ENCODE measurements at regions not wholly inside any gene's neighbourhood (a gene's known extent, or its start where the extent isn't known, plus 50 kb on each side); places are given as distances from the start of the nearest gene placed in this dataset.

DNA sequence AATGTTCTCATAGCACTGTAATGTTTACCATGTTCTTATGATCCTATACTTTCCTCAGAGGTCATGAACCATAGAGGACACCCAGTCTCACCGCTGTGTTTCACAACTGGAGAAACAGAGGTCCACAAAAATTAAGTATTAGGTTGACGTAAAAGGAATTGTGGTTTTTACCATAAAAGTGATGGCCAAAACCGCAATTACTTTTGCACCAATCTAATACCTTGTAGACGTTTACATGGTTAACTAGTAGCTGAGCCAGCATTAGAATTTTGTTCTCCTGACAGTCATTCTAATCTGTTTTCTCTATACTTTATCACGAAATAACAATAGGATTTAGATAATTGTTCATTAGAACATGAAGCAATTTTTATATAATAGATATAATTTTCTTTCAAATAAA lies 763.4 kb upstream of the ARGLU1 start:
- DNase-seq (ENCODE audit: low spot score) = no peak

DNA sequence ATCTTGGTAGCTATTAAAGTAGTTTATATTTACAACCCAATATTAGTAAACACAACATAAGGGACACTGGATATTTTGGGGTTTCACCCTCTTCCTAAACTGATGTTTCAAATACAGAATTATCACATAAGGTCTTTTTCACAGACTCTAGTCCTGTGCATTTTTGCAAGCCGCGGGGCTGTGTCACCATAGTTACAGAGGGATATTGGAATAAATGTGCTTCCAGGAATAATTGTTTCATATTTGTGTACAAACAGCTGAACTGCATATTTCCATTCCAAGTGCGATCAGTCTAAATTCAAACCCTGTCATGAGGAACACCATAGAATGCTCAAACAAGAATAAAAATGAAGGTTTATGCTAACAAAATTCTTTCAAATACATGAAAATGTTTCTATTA lies 762.5 kb upstream of the ARGLU1 start:
- no peak for DNase-seq (ENCODE audit: low spot score)

DNA sequence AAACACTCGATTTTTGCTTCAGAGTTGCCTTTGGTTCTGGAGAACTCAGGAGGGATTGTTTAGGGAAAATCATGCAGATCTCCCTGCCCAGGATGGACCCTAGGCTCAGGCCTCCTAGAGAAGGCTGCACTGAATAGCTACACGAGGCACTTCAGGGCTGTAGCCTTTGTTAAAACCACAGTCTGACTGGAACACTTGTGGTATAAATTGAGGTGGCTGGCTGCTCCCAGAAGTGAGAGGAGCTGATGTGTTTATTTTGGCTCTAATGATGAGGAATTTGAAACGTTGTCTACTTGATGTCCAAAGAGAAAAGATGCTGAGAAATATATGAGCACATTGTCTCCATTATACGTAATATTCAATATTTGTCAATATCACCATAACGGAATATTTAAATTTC lies 762.1 kb upstream of the ARGLU1 start:
- DNase-seq (ENCODE audit: low spot score) = no peak

DNA sequence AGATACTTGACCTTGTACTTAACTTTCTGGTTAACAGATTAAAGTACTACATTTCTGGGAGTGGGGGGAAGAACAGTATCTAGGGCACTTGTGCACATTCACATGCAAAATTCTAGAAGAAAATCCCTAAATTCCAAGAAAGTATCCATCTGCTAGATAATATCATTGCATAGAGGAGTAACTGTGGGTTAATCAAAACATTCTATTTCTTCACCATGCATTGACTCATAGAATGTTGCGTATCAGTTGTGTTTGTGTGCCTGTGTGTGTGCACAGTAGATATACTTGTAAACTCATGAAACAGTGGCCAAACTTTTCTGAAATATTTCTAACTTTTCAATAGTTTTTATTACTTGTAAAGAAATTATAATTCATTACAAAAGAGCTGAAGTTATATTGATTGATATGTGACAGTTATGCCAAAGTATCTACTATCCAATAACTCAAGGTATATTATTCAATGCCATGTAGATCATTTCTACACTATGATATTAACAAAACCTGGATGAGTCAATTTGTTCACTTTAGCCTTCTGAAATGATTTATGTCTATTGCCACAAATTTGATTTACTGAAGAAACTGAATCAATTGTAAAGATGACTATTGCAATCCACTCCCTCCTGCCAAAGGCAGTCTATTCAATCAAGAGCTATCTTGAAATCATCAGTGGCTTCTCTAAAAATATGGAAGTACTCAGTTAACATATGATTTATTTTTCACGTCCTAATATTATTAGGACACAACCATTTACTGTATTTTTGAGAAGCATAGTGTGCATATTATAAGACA lies 756.7 kb upstream of the ARGLU1 start:
- DNase-seq (ENCODE audit: low spot score) = no peak

DNA sequence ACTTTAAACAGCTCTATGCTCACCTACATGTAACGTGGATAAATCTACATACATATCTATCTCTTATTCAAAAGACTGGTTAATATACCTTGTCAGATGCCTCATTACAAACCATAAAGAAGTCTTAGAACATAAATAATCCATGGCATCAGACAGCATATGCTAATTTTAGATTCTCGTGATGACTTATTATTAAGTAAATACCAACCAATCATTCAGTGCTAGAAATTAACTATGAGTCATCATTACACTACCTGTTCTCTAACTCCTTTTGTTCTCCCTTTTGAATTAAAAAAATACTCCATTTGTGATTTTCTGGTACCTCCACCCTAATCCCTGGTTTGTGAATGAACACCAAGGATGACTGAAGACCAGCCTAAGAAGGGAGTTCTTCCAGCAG lies 754.3 kb upstream of the ARGLU1 start:
- DNase-seq (ENCODE audit: low spot score) = no peak

DNA sequence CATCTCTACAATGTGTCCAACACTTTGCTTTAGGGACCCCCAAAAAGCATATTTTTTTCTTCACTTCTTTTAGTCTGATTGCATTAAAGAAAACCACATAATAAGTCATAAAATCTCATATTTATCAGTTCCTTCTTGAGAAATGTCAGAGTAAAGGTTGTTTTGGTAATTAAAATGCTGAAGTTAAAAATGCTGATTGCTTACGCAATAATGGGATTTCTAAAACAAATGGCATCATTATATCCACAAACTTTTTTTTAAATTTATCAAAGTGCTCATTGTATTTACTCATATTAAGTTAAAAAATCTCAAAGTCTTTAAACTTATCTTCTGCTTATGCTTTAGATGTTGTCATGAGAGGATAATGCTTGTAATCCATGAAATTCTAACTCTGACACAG lies 737.2 kb upstream of the ARGLU1 start:
- DNase-seq (ENCODE audit: low spot score) = no peak

DNA sequence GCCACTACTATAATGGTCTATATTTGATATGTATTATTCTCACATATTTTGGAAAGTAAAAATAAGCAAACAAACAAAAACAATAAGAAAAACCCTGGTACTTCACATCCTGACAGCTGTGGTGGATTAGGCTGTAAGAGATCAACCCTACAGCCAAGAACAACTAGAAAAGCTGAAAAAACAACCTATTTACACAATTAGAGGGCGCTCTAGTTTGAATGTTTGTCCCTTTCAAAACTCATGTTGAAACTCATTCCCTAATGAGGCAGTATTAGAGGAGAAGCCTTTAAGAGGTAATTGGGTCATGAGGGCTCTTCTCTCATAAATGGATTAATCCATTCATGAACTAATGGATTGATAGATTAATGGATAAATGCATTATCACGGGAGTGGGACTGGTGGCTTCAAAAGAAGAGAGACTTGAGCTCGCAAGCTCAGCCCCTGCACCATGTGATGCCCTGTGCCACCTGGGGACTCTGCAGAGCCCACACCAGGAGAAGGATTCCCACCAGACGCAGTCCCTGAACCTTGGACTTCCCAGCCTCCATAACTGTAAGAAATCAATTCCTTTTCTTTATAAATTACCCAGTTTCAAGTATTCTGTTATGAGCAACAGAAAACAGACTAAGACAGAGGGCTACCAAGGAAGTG lies 733.9 kb upstream of the ARGLU1 start:
- no peak for DNase-seq (ENCODE audit: low spot score)

DNA sequence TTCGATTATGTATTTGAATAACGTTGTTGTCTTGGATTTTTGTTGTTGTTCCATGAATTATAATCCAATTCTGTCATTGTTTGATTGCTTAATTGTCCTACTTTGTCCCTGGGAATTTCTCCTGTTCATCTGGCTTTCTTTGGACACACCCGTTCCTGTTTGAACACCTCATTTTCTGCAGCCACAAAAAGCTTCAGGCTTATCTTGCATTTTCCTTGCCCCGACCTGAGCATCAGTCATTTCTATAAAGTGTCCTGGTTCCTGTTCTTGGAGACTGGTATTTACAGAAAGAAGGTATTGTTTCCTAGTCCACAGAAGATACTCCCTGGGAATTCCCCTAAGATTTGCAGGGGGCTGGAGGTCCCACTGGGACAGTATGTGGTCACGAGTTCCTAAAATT lies 731.8 kb upstream of the ARGLU1 start:
- DNase-seq (ENCODE audit: low spot score) = no peak

DNA sequence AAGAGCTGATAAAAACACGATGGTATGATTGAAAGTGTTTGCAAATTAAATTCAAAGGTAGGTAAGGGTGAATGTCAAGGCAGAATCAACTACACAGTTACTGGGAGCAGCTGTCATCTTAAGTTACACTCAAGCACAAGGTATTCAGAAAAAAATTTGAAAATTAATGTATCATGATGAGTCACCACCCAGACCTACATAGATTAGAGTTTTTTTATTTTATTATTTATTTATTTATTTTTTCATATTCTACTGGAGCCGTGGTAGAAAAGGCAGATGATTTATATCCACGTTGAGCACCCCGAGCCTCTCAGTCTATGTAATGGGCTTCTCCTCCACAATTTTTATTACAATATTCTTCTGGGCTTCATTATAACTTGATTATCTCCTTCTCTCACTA lies 728.9 kb upstream of the ARGLU1 start:
- no peak for DNase-seq (ENCODE audit: low spot score)

DNA sequence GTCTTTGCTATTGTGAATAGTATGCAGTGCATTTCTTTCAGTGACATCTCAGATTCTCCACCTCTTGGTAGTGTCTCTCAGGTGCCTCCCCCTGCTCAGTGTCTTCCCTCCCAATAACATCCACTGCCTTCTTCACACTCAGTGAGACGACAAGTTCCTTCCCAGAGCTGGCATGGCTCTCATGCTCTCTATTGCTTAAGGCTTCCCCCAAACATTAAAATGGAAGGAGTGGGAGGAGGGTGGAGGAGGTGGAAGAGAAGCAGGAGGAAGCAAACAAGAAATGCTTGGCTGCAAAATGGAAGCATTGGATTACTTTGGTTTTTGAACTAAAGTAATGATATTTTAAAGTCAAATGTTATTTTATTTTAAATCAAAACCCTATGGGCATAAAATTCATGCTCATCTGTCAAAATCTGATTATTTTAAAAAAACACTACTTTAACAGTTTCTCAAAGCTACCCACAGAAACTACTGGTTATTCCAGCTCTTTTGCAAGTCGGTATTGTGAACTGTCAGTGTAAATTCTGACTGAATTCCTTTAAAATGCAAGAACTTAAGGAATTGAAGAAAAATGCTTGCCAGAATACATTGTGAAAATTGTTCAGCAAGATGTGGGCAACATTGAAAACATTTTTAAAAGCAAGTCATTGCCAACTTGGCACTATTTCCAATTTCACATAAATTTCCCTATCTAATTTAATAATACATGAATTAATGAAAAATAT lies 727.6 kb upstream of the ARGLU1 start:
- DNase-seq (ENCODE audit: low spot score) = no peak

DNA sequence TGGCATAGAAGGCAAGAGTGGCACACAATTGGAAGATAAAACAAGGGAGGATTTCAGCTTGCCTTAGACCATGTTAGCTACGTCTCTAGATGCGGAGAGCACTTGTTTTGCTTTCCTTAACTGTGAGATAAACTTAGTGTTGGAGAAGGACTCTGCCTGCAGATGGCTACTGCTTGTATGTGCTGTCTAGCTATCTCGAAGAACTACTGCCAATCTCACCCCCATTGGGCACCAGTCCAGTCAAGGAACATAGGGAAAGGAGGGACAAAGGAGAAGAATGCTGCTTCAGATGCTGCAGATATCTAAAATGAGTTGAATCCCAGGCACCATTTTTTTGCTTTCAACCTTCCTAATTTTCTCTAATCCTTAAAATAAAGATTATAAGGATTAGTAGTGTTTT lies 726.0 kb upstream of the ARGLU1 start:
- DNase-seq (ENCODE audit: low spot score) = no peak

DNA sequence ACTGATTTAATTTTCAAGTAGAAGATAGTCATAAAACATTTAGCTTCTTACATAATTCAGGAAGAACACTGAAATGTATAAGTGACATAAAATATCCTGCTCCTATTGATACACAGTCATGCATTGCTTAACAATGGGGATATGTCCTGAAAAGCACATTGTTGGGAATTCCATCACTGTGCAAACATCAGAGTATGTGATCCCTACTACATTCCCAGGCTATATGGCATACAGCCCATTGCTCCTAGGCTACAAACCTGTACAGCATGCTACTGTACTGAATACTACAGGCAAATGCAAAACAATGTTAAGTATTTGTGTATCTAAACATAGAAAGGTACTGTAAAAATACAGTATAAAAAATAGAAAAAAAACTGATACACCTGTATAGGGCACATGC lies 723.9 kb upstream of the ARGLU1 start:
- DNase-seq (ENCODE audit: low spot score) = no peak

DNA sequence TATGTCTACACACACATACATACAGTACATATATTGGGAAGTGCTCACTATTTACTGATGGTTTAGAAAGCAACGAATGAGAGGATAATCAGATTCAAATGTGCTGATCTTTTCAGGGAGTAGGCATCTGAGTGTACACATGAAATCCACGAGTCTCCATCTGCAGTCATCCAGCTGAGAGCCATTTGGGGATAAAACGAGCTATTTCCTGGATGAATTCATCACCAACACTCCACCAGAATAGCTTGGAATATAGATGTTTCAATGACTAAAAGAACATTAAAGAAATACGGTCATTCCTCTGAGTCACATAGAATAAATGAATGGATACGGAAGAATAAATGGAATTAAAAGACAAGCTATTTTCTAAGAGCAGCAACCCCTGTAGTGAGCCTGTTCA lies 721.6 kb upstream of the ARGLU1 start:
- no peak for DNase-seq (ENCODE audit: low spot score)

DNA sequence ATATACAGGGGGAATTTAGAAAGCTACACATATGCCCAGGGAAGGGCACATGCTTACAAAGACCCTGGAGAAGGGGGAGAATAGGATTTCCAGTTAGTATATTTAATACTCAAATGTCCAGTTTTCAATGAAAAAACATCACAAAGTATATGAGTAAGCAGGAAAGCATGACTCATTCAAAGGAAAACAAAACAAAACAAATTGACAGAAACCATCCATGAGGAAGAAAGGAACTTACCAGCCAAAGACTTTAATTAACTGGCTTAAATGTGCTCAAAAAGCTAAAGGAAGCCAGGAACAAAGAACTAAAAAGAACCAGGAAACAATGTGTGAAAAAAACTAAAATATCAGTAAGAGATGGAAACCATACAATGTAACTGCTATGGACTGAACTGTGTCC lies 716.2 kb upstream of the ARGLU1 start:
- no peak for DNase-seq (ENCODE audit: low spot score)

DNA sequence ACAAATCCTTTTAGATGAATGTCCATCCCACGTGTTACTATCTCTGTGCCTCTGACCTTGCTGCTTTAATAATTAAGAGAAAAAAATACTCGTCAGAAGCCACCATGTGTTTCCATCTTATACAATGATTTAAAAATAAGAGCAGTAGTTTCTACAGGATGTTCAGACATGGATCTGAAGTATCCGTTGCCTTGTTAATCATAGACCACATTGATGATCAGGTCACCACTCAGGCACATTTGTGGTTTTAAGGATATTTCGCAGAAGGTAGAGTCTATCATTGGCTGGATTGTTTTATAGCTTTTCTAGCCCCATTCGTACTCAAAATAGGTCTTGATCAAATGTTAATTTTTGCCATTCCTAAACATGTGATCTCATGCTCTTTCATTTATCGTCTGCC lies 710.0 kb upstream of the ARGLU1 start:
- DNase-seq (ENCODE audit: low spot score) = no peak

DNA sequence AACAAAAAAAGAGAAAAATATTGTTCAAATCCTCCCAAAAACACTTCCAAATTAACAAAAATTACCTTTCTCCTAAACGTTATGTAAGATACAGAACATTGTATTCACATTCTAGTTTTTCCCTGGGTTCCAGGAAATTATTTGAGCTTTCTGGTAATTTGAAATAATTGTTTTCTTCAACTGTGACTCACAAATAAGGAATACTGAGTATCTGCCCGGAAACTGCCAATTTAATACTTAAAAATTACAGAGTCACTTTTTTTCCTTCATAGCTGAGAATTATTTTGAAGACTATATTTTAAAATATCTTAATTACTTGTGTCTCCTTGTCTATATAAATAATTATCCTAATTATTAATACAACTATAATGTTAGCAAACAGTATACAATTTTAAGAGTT lies 709.0 kb upstream of the ARGLU1 start:
- DNase-seq (ENCODE audit: low spot score) = no peak

DNA sequence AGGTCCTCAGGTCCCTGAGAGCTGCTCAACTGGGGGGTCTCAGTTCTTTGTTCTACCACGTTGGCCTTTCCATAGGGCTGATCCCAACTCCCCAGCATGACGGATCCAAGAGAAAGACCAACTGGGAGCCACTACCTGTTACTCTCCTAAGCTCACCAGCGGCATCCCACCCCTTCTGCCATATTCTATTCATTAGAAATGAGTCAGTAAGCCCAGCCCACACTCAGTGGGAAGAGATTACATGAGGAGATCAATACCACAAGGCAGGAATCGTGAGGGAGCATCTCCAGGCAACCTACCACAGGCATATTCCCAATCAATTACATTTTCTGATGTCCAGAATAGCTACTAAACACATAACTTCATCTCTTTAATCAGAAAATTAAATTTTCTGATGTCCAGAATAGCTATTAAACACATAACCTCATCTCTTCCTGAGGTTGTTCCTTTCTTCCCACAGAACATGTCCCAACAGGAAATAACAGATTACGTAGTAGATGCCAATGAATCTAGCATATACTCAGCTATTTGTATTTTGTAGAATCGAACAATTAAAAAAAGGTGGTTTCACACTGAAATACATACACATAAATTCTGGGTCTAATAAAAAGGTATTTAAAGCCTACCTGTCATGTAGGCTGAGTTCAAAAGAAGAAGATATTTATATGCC lies 708.1 kb upstream of the ARGLU1 start:
- DNase-seq (ENCODE audit: low spot score) = no peak

DNA sequence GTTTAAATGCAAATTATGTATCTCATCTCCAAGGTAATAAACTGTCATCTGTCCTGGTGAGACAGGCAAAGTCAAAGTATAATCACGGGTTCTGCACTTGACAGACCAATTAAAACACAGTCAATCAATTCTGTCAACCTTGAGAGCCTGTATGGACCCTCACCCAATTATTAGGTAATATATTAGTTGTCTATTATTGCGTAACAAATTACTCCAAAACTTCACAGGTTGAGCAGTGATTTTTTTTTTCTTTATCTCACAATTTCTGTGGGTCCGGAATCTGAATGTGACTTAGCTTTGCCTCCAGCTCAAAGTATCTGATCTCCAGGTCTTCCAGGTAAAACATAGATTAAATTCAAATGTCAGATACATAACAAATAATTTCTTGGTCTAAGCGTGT lies 707.4 kb upstream of the ARGLU1 start:
- DNase-seq (ENCODE audit: low spot score) = no peak

DNA sequence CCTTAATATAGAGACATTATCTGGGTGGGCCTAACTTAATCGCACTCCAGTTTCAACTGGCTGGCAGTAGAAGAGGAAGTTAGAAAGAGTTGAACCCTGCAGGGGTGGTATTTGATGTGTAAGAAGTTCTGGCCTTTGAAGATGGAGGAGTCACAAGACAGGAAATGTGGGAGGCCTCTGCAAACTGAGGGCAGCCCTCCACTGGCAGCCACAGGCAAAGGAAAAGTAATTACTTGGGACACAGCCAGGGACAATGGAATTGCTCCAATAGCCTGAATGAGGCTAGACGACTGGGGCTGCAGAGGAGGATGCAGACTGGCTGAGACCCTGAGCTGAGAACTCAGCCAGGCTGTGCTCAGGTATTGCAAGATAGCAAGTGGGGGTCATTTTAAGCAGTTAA lies 703.3 kb upstream of the ARGLU1 start:
- DNase-seq (ENCODE audit: low spot score) = no peak

DNA sequence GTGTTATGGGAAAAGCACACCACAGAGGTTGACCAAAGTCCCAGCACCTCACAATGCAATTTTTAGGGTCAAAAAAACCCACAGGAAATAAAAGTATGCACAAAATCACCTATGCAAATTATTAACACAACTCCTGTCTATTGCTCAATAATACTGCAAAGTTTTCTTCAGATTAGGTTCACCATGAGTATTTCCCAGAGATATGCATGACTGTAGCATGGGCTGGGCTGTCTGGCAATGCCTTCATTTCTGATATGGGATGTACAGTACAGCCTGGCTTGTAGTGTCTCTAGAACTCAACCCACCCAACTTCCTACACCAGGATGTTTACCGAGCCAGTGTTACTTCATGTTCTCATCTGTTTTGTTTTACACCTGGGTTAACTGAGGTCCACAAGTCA lies 698.7 kb upstream of the ARGLU1 start:
- DNase-seq (ENCODE audit: low spot score) = no peak

DNA sequence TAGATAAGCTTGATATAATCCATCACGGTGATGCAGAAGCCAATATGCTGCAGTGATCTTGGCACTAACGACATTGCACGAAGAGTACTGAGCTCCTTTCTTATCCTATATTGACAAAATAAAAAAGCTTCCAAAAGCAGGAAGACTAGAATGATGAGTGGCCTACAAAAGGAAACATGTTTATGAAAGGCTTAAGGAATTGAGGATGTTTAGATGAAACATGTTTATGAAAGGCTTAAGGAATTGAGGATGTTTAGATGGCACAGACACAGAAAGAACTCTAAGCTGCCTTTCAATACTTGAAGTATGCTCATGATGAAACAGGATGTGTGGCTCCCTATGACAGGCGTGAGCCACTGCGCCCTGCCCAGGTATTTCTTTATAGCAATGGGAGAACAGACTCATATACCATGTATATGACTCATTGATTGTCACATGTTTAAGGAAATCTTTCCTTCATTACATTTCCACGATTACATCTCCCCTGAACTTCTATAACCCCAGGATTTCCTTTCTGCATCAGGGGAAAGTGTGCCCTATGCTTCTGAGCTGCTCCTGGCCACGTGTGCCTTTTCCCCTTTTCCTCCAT lies 690.8 kb upstream of the ARGLU1 start:
- DNase-seq (ENCODE audit: low spot score) = no peak

DNA sequence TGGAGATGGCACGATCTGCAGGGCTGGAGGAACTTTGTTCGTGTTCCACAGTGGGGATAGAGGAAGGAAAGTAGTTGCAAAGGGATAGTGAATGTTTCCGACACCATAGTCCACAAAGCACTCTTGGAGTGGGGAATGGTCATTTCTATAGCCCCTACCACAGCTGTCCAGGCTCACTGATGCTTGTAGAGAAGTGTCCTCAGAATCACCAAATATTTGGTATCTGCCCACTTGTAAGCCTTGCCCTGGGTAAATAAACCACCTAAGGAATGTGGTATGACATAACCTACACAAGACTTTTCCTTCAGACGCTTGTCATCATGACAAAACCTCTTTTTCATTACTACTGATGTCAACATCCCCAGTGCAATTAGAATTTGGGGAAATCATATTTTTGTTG lies 686.5 kb upstream of the ARGLU1 start:
- DNase-seq (ENCODE audit: low spot score) = no peak

DNA sequence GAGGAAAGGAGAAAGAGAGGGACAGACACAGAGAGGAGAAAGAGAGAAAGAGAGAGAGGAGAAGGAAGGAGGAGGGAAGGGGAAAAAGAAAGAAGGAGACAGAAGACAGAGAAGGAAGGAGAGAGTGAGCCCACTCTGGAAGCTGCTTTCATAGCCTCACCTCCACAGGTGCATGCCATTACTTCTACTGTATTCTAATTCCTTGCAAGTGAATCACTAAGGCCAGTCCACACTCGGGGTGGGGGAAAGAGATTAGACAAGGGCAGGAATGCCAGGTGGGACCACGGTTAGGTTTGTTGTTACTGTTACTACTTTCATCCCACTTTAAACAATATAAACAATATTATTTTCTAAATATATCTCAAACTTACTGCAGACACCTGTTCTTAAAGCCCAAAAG lies 684.5 kb upstream of the ARGLU1 start:
- no peak for DNase-seq (ENCODE audit: low spot score)
